GM21529 (cell line): ENCODE measurements at regions not wholly inside any gene's neighbourhood (a gene's known extent, or its start where the extent isn't known, plus 50 kb on each side); places are given as distances from the start of the nearest gene placed in this dataset.

Experiments
- ATAC-seq: cut with Tn5 transposase; IDR thresholded peaks from one replicate; pipeline ENCODE4 v1.9.1; 2021; ENCODE audit not compliant: unreplicated experiment

DNA sequence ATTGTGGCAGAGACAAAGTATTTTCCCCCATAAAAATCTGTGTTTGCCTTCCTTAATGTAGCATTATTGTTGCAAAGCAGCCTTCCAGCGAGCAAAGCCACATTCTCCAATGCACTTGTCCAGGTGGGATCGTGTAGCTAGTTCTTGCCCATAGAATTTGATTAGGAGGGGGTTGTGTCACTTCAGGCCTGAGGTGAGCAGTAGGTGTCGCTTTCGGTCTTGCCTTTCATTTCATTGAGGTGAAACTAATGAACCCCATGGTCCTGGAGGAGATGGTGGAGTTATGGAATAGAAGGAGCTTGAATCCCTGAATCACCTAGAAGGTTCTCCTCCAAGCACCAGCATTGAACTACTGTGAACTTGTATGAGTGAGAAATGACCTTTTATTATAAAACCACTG is 318.9 kb upstream of the PBX1 start:
- no peak for ATAC-seq

DNA sequence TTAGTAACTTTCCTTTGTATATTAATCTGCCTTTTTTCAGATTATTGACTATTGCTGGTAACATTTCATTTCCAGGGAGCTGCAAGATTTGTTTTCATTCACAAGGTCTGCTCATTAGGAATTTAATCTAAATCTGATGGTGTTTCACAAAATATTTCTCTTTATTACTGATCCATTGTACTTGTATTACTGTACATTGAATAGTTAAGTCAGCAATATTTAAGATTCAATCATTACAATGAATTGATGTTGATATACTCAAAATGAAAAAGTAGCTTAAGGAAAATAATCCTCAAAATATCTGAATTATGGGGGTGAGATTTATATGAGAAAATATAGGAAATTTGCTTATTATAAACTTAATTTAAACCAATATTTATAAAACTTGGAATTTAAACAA is 308.6 kb upstream of the PBX1 start:
- ATAC-seq: no peak

GRCh38 chr1:164256456-164256855 is 302.5 kb upstream of the PBX1 start:
- no peak for ATAC-seq

DNA sequence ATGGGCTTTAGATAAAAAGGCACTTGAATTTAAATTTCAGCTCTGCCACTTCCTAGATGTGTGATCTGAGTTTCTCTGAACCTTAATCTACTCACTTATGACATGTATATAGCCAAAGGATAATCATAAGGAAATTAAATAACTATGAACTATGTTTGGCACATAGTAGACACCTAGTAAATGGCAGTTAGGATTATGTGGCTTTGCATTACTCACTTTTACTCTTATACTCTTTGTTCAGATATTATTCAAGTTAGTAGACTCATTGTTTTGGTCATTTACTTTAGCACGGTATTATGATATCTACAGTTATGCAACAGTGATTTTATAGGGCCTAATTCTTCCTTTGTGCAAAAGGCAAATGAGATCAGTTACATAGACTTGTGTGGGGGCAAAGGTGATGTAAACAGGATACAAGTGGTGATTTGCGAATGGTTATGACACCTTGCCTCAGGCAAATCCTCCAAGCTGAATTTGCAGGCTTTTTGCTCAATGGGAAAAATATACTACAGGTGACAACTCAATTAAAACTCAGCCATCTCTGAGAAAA is 297.2 kb upstream of the PBX1 start:
- ATAC-seq: no peak

DNA sequence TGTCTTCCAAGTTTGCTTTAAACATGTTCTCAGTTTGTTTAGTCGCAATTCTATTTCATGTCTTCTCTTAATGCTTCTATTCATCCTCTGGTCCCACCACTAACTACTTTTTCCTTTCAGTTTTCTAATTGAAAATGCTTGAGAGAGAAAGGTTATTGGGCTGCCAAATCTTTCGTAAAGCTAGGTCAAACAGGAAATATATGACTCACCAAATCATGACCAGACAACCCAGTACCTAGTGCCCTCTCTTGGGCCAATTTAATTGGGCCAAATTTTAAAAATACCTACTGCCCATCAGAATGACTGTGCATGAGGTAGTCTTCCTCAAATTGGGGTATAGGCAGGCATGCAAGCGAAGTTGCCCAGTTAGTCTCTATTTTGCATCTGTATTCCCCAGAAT is 295.4 kb upstream of the PBX1 start:
- ATAC-seq: no peak

DNA sequence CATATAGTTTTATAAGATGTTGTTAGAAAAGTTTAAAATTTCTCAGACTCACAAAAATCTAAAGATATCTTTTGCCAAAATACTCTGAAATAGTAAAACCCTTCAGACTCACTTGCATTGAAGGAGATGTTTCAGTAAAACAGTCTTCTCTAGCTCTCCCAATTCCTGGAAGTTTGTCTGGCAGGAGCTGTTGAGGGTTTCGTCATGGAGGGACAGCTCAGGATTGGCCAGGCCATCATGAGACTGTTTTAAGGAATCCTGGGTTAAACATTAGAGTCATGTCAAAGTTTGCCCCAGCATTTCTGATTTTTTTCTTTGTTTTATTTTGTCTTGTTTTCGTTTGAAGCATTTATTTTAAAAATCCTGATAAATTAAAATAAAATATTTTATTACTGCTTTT is 293.8 kb upstream of the PBX1 start:
- no peak for ATAC-seq

GRCh38 chr1:164272156-164272555 is 286.8 kb upstream of the PBX1 start:
- ATAC-seq: no peak

- ATAC-seq: no peak
Measured at GRCh38 chr1:164296172-164296571, 262.8 kb upstream of the PBX1 start.

DNA sequence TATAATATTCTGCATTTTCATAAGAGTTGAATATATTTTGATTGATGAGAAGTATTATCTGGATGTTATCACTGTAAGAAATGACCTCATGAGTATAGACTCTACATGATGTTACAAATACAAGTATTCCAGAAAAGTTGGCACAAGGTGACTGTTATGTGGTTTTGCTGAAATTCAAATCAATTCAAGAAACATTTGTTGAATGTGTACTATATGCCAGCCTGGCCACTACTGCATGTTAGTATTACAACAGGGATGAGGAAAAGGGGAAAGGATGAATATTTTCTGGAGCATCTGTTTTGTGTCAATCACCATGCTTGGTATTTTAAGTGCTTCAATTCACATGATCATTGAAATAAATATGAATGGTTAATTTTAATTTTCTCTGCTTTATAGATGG is 250.9 kb upstream of the PBX1 start:
- ATAC-seq: no peak

GRCh38 chr1:164310166-164310565 is 248.8 kb upstream of the PBX1 start:
- no peak for ATAC-seq

DNA sequence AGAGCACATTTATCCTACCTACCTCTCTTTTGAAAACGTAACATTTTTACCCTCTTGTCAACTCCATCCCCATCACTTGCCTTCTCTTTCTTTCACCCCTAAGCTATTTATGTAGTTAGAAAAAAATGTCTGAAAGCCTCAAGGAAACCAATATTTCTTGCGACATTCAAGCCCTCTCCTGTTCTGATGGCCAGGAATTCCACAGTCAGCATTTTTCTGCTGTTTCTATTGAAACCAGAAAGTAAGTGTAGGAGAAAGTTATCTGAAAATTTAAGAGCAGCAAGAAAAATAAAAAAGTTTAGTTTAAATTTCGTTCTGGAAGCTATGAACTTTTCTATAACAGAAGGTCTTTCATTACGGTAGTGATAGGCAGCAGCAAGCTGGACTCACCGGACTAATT is 247.6 kb upstream of the PBX1 start:
- no peak for ATAC-seq

- no peak for ATAC-seq
Measured at GRCh38 chr1:164320790-164321731, 237.9 kb upstream of the PBX1 start.

- no peak for ATAC-seq
Measured at GRCh38 chr1:164325786-164326185, 233.2 kb upstream of the PBX1 start.

DNA sequence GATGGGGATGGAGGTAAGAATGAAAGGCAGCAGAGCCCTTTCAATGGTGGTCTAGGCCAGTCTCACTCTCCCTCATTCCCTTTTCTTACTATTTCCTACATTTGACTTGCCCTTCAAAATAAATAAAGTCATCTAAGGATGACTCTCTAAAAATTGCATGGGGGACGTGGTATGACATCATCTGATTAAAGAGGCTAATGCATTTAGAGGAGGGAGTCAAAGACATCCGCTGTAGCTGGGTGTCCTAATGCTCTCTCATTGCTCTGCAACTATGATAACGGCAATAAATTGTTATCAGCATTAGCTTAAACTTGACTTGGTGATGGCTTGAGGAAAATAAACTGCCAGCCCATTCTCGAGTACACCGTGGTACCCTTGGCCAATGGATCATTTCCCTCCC is 225.6 kb upstream of the PBX1 start:
- no peak for ATAC-seq

DNA sequence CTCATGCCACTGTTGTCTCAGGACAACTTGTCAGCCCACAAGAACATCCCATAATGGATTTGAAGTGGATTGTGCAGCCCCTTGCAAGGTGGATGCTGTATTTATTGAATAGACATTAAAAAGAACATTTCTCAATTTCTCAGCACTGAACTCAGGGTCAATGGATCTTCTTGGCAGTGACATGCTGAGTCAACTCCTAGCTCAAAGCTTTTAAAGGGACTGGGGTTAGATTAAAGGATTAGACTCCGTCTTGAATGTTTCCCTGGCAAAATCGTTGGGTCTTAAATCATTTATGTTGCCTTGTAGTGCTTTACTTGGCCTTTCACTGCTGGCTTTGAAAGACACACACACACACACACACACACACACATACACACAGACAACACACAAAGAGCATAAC is 221.6 kb upstream of the PBX1 start:
- no peak for ATAC-seq

DNA sequence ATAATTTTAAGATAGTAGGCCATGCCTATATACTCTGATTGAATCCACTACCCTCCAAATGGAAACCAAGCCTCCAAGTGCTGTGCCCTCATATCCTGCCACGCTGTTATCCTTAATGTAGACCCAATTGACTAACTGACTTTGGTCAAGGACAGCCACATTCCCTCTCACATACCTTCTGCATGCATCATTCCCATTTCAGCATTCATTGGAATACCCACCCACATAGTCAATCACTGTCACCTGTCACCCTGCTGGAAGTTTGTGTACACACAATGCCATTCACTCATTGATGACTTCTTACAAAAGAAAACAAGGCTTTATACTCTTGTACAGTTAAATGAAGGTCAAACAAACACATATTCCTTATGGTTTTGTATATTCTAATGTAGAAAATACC is 221.1 kb upstream of the PBX1 start:
- no peak for ATAC-seq

GRCh38 chr1:164343189-164343588 is 215.8 kb upstream of the PBX1 start:
- ATAC-seq: no peak

DNA sequence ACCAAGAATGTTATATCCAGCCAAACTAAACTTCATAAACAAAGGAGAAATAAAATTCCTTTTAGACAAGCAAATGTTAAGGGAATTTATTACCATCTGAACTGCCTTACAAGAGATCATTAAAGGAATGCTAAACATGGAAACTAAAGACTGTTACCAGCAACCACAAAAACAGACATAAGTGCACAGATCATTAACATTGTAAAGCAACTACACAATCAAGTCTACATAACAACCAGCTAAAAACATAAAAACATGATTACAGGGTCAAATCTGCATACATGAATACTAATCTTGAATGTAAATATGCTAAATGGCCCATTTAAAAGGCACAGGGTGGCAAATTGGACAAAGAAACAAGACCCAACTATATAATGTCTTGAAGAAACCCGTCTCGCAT is 211.0 kb upstream of the PBX1 start:
- no peak for ATAC-seq

DNA sequence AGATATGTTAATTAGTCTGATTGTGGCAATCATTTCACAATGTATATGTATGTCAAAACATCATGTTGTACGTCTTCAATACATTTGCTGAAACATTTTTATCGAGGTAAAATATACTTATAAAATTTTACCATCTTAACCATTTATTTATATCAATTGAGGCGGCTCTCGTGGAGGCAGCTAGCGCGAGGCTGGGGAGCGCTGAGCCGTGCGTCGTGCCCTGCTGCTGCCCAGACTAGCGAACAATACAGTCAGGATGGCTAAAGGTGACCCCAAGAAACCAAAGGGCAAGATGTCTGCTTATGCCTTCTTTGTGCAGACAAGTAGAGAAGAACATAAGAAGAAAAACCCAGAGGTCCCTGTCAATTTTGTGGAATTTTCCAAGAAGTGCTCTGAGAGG is 202.5 kb upstream of the PBX1 start:
- no peak for ATAC-seq

GRCh38 chr1:164360265-164360664 is 198.7 kb upstream of the PBX1 start:
- ATAC-seq: no peak

GRCh38 chr1:164361927-164362326 is 197.1 kb upstream of the PBX1 start:
- ATAC-seq: no peak

DNA sequence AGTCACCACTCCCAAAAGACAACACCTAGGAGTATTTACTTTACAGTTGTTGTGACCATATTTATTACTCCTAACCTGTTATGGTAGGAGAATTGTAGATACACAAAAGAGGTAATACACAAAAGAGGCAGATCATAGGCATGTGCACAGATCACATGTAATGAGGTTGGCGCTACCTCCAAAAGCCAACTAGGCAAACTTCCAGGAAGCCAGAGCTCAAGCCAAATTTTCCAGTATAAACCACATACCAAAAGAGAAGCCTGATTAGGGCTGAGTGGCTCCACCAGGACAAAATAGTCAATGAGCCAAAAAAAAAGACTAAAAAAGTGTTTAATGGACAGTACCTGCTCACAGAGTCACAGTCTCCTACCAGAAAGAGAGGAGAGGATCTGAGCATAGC is 195.0 kb upstream of the PBX1 start:
- no peak for ATAC-seq

DNA sequence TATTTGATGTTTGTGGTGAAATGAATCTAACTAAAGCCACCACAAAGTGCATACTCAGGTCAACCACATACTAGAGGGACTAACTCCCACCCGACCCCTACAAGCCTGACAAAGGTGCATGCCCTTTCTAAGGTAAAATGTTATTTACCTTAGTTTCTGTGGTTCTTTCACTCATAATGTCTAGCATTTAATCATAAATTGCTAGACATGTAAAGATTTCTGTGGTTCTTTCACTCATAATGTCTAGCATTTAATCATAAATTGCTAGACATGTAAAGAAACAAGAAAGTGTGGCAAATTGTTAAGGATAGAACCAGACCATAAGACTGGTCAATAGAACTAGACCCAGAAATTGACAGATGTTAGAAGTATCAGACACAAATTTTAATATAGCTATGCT is 193.0 kb upstream of the PBX1 start:
- no peak for ATAC-seq
